ENCODE measurements at regions not wholly inside any gene's neighbourhood (a gene's known extent, or its start where the extent isn't known, plus 50 kb on each side); places are given as distances from the start of the nearest gene placed in this dataset.

- no peak for DNase-seq (ENCODE audit: low spot score)
Observed at GRCh38 chr6:155993240-155993639, 537.6 kb upstream of the NOX3 start.

GRCh38 chr6:155985660-155986138 lies 530.1 kb upstream of the NOX3 start:
- DNase-seq (ENCODE audit: low spot score), result no peak

- no peak for DNase-seq (ENCODE audit: low spot score)
Observed at GRCh38 chr6:155980768-155981079, 525.1 kb upstream of the NOX3 start.

GRCh38 chr6:155980014-155980767 lies 524.6 kb upstream of the NOX3 start:
- no peak for DNase-seq (ENCODE audit: low spot score)

DNA sequence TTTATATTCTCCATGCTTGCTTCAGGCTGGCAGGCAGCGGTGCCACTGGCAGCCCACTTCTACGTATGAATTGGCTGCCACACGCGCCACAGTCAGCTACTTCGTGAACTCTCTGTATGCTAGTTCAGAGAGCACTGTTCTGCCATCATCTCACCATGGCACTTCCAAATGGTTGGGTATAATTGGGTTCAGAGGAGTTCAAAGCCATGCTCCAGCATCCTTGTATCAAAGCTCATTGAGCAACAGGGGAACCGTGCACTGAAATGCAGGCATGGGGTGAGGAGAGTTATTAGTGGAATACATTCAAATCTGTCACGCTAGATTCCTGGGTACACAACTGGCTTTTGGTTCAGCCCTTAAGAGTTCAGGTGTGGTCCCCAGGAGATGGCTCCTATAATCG lies 519.9 kb upstream of the NOX3 start:
- no peak for DNase-seq (ENCODE audit: low spot score)

DNA sequence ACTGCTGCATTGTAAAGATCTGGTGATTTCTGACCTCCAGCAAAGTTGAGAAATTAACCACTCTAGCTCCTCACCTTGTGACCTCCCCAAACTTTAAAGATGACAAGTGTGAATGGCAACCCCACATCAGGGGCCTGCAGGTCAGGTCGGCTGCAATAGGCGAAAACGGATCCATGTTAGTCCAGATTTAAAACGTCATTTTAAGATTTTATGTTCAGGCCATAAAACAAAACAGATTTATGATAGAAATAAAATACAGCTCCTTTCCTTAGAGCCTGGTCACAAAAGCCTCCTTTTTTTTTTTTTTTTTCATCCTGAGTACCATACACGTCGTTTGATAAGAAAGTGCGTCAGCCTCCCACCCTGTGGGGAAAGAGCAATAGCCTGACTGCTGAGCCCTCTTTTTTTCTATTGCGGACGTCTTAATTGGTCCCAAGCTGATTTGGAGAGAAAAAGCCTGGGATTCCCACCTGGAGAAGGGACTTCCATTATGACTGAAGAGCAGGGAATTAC lies 519.2 kb upstream of the NOX3 start:
- no peak for DNase-seq (ENCODE audit: low spot score)

- no peak for DNase-seq (ENCODE audit: low spot score)
Observed at GRCh38 chr6:155974359-155974758, 518.7 kb upstream of the NOX3 start.

GRCh38 chr6:155970876-155971708 lies 515.5 kb upstream of the NOX3 start:
- DNase-seq (ENCODE audit: low spot score), result no peak

GRCh38 chr6:155970472-155970871 lies 514.8 kb upstream of the NOX3 start:
- no peak for DNase-seq (ENCODE audit: low spot score)

DNA sequence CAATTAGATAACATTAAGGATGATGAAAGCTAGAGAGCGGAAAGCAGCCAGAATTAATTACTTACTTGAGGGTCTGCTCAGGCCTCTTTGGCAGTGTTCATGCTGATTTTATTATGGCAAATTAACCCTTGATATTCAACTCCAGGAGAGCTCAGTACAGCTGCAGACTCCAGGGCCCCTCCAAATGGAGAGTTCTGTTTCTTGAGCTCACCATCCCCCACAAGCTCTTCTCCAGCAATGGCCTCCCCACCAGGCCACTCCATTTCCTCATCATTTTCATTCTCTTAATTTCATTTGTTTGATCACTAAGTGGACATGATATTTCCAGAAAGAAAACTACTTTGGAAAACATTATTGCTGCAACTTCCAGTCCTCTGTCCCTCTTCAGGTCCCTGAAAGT lies 513.3 kb upstream of the NOX3 start:
- DNase-seq (ENCODE audit: low spot score), result no peak

- no peak for DNase-seq (ENCODE audit: low spot score)
Observed at GRCh38 chr6:155967322-155967721, 511.7 kb upstream of the NOX3 start.

- DNase-seq (ENCODE audit: low spot score), result no peak
Observed at GRCh38 chr6:155964544-155964943, 508.9 kb upstream of the NOX3 start.

DNA sequence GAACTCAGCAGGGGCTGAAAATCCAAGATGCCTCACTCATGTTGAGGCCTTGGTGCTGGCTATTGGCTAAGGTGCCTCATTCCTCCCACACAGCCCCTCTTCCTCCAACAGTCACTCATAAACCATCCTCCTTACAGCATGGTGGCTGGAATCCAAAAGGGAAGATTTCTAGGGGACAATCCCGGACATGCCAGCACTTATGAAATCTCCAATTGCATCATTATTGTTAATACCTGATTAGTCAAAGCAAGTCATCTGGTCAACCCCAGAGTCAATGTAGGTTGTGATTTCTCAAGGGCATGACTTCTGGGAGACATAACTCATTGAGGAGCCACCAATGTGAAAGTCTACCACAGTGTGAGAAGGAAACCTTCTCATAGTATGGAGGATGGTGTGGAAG lies 506.6 kb upstream of the NOX3 start:
- DNase-seq (ENCODE audit: low spot score), result no peak

- DNase-seq (ENCODE audit: low spot score), result no peak
Observed at GRCh38 chr6:155959898-155960495, 504.4 kb upstream of the NOX3 start.

GRCh38 chr6:155958550-155958949 lies 502.9 kb upstream of the NOX3 start:
- no peak for DNase-seq (ENCODE audit: low spot score)

DNA sequence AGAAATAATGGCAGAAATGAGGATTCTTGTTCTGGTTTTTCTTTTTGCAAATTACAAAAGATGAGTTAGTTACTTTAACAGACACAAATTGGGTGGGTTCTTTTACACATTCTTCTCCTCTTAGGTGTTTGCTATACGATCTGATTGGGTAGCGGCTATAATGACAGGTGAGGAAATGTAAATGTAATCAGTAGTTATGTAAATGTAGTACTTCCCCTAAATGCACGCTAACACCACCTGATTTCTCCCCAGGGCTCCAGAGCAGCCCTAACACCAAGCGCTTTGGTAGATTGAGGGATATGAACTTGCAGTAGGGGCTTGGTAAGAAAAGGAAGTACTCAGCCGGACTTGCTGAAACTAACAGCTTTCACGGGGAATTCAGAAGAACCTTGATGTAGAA lies 499.4 kb upstream of the NOX3 start:
- DNase-seq (ENCODE audit: low spot score), result no peak

GRCh38 chr6:155954149-155954548 lies 498.5 kb upstream of the NOX3 start:
- no peak for DNase-seq (ENCODE audit: low spot score)

- no peak for DNase-seq (ENCODE audit: low spot score)
Observed at GRCh38 chr6:155949256-155949655, 493.6 kb upstream of the NOX3 start.

DNA sequence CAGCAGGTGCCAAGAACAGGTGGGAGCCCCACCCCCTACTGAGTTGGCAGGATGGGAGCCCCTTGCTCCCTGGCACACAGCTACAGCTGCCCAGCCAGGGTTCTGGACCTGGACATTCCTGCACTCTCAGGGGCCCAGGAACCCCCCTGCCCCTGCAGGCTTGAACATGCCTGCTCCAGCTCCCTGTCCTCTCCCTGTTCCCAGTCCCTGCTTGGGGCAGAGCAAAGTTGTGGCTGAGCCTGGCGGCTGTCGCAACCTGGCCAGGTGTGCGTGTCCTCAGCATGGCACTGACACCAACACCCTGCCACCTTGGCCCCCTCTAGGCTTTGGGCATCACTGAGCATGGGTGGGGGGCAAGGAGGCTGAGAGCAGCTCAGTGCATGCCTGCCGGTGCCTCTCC lies 491.2 kb upstream of the NOX3 start:
- no peak for DNase-seq (ENCODE audit: low spot score)

- no peak for DNase-seq (ENCODE audit: low spot score)
Observed at GRCh38 chr6:155943635-155944034, 488.0 kb upstream of the NOX3 start.

DNA sequence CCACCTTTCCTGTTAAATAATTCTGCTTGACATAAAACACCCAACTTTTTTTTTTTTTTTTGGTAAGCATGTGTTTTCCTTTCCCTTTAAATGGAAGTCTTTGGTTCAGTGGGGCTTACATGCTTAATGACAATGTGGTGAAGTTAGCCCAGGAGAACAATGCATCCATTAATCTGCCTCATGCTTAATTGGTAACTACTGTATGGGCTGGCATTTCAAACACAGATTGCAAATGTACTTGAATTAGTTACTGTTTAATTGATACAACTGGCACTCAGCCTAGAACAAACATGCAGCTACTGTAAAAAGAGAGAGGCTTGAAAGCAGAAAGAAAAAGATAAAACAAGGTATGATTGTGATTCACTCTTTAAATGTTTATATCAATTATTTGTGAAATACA lies 483.6 kb upstream of the NOX3 start:
- DNase-seq (ENCODE audit: low spot score), result no peak

- DNase-seq (ENCODE audit: low spot score), result no peak
Observed at GRCh38 chr6:155936551-155936950, 480.9 kb upstream of the NOX3 start.

GRCh38 chr6:155936127-155936526 lies 480.5 kb upstream of the NOX3 start:
- no peak for DNase-seq (ENCODE audit: low spot score)

Measured in NAMALWA (cell line).